ENCODE measurements at regions not wholly inside any gene's neighbourhood (a gene's known extent, or its start where the extent isn't known, plus 50 kb on each side); places are given as distances from the start of the nearest gene placed in this dataset.
"Not testable (repeated sequence)": the region's sequence is repeated elsewhere in the genome, so short reads cannot be mapped to it uniquely, and the experiment has no call there.

DNA sequence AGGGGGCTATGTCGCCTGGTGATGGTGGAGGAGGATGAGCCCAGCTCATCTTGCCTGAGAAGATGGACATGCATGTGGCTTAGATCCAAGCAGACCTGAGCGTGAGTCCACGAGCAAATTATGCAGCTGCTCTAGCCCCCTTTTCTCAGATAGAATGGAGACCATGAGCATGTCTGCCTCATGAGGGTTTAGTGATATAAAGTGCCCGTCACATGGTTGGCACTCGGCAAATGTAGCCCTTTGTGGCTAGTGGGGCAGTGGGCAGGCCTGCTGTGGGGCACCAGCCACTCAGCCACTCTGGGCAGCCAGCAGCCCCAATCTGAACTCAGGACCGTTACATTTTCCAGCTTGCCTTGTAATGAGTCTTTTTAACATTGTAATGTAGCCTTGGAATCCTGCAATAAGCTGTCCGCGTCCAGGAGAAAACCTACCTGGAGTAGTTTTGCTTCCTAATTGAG lies 92.1 kb upstream of the HS6ST1 start:
- intact Hi-C loops (cut with DNase I): no loop called here
- DNase-seq (no peak), ATAC-seq (ENCODE audit: poor library complexity) (no peak)

DNA sequence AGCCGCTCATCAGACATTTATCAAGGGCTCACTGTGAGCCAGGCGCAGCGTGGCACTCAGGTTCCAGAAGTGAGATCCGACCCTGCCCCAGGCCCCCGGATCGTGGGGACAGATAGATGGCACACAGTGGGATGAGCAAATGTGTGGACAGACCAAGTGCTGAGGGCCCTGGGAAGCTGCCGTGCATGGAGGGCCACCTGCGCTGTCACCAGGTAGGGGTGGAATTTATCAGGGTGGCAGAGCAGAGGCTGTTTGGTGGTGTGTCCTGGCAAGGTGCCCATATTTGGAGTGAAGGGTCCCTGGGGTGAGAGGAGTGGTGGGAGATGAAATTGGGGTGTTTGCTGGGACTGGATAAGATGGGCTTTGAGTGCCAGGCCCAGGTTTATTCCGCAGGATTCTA lies 92.8 kb upstream of the HS6ST1 start:
- ATAC-seq (ENCODE audit: poor library complexity) (no peak), DNase-seq (no peak)
- intact Hi-C loops (cut with DNase I): no loop called here

DNA sequence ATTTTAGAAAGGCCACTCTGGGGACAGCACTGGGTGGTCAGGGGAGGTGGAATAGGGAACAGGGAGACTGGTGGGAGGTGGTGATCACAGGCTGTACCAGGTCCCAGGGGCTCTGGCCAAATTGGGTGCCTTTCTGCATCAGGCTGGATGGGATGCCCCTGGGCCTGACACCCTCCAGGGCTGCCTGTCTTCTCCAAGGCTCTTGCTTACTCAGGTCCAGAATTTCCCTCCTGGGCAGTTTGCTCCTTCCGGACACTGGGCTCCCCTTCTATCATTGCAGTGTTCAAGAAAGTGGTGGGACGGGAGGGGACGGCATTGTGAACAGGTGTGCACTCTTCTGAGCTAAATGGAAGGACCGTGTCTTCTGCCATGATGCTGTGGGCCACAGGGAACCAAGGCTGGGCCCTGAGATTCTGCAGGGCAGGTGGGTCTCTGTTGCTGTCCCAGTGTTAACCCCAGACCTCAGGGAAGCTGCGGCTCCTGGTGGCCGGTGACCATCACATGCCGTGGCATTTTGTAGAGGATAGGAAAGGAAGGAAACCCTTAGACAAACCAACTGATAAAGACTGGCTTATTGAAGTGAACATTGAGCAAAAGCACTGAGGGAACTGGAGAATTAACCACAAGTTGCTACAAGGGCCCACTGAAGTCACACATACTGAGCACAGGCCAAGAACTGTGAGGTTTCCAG lies 93.7 kb upstream of the HS6ST1 start:
- ATAC-seq (ENCODE audit: poor library complexity) (no peak), DNase-seq (no peak)
- intact Hi-C loops (cut with DNase I): no loop called here

DNA sequence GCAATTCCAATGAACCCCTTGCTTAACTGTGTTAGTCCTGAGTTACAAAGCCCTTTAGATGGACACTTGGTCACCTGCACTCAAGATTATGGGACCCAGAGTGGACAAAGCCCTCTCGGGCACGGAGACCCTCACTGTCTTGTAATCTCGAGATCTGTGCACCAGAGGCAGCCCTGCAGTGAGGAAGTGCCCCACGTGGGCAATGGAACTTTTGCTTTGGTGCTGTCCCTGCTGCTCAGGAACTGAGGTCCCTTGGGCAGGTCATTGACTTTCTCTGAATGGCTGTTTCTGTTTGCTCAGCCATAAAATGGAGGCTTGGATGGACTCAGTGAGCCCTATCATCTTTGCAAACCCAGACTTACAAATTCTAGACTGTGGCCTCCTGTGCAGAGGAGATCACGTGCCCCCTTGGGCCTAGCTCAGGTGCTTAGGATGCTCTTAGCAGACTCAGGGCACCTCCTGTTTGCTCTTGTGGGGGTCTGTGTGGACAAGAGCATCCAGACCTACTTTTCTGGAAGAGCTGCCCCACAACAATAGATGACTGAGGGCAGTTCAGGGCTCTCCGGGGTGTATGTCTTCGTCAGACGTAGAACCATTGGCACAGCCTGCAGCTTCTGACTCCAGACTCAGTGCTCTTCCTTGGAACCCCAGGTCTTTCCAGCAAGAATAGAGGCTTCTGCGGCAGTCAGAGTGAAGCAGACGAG lies 94.5 kb upstream of the HS6ST1 start:
- ATAC-seq (ENCODE audit: poor library complexity) (no peak), DNase-seq (no peak)
- intact Hi-C loops (cut with DNase I): no loop called here

DNA sequence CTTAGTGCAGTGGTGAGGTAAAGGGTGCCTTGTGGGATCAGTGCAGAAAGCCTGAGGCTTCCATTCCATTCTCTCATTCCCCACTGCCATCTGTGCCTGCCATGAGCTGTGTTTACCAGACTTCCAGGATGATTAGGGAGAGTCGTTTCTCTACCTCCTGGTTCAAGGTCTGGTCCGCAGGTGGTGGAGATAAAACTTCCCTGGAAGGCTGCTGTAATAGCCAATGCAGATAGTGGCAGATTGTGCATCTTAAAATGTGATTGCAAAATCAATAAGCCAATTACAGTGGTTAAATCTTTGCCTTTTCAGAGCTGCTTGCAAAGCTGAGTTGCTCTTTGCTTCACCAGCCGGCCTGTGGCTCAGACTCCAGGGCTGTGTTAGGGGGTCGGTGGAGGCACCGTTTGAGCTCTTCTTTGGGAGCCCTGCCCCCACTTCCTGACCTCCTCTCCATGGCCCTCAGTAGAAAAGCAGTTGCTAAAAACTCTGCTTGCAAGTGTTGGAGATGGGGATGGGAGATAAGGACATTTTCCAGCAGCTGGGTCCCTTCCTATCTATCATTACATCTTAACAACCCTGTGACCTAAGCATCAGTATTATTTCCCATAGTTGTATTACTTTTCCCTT lies 95.2 kb upstream of the HS6ST1 start:
- no peak for DNase-seq
- ATAC-seq (ENCODE audit: poor library complexity): no peak
- intact Hi-C loops (cut with DNase I): no loop called here

DNA sequence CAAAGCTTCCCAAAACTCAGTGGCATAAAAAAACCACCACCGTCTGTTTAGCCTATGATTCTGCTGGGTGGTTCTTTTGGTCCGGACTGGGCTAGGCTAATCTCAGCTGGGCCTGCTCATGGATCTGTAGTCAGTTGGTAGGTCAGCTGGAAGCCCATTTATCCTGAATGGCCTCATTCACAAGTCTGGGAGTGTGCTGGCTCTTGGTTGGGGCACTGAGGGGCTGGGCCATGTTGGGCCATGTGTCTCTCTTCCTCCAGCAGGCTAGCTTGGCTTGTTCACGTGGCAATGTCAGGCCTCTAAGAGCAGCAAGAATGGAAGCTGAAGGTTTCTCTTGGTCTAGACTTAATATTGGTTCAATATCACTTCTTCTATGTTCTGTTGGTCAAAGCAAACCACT lies 95.7 kb upstream of the HS6ST1 start:
- no peak for ATAC-seq (ENCODE audit: poor library complexity)
- intact Hi-C loops (cut with DNase I): no loop called here
- DNase-seq: no peak

DNA sequence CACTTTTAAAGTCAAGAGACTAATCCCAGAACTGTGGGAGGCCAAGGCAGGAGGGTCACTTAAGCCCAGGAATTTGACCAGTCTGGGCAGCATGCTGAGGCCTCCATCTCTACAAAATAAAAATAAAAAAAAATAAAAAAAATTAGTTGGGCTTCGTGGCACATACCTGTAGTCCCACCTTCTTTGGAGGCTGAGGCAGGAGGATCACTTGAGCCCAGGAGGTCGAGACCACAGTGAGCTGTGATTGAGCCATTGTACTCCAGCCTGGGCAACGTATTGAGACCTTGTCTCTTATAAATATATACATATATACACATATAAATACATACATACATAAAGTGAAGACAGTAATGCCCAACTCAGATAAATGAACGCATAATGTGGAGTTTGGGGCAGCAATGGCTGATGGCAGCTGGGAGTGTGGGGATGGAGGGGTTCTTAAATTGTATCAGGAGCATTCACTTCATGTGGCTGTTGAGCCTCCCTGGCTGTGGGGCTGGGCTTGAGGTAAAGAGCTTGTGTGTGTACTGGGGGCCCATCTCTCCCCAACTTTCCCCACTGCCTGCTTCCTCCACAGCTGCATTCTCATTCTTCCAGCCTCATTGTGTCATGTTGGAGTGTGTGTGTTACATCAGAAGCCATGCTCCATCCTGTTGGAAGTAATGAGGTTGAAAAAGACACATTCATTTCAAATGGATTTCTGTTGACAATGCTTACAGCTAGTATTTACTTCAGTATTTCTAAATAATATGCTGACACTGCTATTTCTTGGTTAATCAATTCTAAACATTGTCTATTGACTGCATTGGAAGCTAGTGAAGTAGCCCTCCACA lies 96.5 kb upstream of the HS6ST1 start:
- ATAC-seq (ENCODE audit: poor library complexity): no peak
- intact Hi-C loops (cut with DNase I): no loop called here
- no peak for DNase-seq

DNA sequence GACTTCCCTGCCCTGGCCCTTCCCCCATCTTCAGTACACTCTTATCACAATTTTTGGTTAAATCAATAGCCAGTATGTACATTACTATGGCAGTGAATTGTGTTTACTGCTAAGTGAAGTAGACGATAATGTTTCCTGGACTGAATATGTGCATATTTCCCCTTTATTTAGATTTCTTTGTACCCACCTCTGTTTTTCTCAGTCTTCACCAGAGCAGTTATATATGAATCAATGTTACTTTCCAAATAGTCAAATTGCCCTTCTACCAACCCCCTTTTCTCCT lies 97.1 kb upstream of the HS6ST1 start:
- ATAC-seq (ENCODE audit: poor library complexity) (no peak), DNase-seq (no peak)
- intact Hi-C loops (cut with DNase I): no loop called here

DNA sequence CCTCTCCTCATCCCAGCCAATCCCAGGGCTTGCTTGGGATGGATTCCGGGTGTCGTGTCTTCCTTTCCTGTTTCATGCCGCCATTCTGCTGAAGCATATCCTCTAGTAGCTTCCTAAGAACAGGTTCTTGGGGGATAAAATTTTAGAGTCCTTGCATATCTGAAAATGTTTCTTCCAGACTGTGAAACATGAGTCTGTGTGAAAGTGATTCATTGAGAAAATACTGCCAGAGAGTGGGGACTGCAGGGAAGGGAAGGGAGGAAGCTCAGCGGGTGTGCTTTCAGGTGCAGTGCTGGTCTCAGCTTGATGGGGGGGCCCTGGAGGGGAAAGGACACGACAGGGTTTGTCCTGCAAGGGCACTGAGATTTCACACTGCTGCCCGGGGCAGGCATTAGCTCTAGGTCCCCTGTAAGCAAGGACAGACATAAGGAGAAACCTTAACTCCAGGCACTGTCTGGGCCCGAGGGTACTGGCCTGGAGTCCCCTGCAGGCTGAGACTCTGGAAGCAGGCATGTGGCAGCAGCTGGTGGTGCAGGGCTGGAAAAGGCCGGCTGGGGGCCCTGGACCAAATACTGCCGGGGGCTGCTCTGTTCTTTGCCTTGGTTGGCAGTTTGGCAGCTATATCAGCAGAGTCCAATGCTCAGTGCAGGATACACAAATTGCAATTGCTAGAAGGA lies 97.6 kb upstream of the HS6ST1 start:
- ATAC-seq (ENCODE audit: poor library complexity): no peak
- no peak for DNase-seq
- intact Hi-C loops (cut with DNase I): no loop called here

DNA sequence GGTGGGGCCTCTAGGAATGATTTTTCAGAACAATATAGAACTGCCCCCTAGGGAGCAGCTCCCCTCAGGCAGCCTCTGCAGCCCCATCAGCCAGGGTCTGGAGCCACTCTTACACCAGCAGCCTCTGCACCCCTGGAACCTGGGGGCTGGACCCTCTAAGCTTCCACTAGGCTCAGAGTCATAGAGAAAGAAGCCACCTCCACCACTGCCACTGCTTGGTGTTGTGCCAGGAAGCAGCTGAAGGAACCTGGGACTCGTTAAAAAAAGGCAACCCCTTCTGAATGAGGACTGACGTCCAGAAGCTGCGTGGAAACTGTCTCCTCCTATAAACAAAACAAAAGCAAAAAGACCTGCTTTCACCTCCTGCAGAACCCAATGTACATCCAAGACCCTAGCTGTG lies 98.1 kb upstream of the HS6ST1 start:
- intact Hi-C loops (cut with DNase I): no loop called here
- ATAC-seq (ENCODE audit: poor library complexity): no peak
- no peak for DNase-seq

DNA sequence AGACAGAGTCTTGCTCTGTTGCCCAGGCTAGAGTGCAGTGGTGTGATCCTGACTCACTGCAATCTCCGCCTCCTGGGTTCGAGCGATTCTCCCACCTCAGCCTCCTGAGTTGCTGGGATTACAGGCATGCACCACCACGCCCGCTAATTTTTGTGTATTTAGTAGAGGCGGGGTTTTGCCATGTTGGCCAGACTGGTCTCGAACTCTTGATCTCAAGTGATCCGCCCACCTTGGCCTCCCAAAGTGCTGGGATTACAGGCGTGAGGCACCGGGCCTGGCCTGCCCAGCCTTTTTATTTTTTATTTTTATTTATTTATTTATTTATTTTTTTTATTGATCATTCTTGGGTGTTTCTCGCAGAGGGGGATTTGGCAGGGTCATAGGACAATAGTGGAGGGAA lies 98.6 kb upstream of the HS6ST1 start:
- DNase-seq; intact Hi-C loops (cut with DNase I); ATAC-seq (ENCODE audit: poor library complexity): not testable (repeated sequence)

DNA sequence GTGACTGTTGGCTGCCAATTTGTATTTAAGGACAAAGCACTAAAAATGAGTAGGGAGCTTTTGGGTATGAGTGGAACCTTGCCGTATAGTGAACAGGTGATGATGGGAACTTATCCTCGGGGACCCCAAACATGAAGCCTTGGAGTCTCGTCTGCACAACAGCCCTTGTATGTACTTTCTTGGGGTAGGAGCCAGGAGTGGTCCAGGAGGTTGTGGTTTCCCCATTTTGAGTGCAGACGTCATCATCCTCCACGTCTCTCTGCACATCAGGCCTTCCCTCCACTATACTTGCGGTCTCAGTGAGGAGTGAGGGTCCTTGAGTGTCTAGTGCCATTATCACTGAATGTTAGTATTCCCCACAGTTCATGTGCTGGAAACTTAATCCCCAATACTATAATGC lies 101.5 kb upstream of the HS6ST1 start:
- intact Hi-C loops (cut with DNase I): no loop called here
- no peak for DNase-seq
- no peak for ATAC-seq (ENCODE audit: poor library complexity)

DNA sequence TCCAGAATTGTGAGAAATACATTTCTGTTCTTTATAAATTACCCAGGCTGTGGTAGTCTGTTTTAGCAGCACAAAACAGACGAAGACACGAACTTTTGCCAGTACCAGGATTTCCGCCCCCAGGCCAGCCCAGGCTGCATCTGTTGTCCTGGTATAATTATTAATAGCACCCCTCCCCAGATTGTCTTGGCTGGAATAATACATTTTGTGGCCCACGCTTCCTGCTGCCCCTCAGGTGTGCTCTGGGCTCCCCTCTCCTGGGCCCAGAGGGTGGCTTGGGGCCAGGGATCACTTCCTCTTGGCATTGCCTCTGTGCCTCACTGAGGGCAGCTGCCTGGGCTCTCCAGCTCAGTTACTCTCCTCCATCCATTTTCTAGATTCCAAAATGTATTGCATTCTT lies 102.1 kb upstream of the HS6ST1 start:
- DNase-seq: no peak
- intact Hi-C loops (cut with DNase I): no loop called here

DNA sequence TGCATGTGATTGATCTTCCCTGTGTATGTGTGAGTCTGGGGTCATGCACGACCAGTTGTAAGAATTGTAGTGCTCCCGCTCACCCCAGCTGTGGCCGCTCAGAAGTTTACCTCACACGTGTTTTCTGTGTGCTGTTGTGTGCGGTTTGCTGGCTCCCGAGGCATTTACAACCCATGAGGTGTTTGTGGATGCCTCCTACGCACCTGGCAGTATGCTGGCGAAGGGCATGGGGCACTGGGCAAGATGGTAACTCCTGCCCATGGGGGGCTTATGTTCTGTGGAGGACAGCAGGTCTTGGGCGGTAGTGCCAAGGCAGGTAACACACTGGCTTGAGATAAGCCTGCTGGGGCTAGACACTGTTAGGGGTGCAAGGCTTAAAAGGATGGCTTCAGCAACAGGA lies 102.6 kb upstream of the HS6ST1 start:
- DNase-seq: no peak
- intact Hi-C loops (cut with DNase I): no loop called here
- ATAC-seq (ENCODE audit: poor library complexity): no peak

More for the DNA sequence above, 102.1 kb upstream of the HS6ST1 start:
- no peak for ATAC-seq (ENCODE audit: poor library complexity)

DNA sequence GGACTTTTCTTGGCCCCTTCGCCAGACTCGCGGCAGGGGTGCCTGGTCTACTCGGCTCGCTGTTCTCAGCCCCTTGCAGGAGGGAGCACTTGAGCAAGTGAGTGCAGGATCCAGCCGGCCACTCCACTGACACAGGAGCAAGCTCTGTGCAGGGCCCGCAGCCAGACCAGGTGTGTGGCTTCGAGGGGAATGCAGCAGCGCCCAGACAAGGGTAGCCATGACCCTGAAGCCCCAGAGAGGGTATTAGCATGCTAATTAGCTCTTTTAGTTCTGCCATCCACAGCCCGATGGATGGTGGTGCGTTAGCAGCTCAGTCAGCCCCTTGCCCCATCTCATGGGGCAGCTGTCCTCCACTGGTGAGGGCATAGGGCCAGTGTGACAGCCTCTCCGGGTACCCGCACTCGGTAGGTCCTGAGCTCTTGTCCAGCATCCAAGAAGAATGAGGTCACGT lies 103.2 kb upstream of the HS6ST1 start:
- DNase-seq (no peak), ATAC-seq (ENCODE audit: poor library complexity) (no peak)
- intact Hi-C loops (cut with DNase I): no loop called here

DNA sequence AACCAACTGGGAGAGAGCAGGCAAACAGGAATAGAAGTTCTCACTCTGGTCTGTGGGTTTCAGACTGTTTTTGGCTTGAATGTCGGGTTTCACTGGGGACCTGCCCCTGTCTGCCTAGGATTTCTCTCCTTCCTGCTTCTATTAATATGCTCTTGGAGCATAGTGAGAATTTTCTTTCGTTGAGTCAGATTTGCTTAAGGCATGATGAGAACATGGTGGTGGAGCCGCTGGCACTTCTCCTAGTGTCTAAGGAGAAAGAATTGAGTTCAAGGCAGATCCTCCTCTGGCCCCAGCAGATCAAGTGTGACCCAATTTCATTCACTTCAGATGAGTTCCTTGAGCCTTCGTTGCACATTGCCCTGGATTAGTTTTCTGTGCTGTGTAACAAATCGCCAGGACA lies 103.9 kb upstream of the HS6ST1 start:
- DNase-seq (no peak), ATAC-seq (ENCODE audit: poor library complexity) (no peak)
- intact Hi-C loops (cut with DNase I): no loop called here

DNA sequence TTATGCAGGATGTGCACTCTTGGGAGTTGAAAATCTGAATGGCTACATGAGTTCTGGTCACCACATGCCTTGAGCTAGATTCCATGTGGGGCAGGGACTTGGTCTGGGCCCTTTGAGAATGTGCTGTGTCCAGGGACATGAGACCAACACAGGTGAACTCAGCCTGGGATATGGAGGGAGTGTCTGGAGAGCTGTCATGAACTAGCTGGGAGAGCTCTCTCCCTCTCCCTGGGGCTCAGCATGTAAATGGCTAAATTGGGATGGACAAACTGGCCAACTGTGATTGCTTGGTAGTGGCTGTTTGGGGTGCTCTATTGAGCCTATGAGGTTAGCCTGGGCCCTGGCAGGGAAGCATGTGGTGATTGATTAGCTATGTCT lies 105.1 kb upstream of the HS6ST1 start:
- DNase-seq: no peak
- no peak for ATAC-seq (ENCODE audit: poor library complexity)

DNA sequence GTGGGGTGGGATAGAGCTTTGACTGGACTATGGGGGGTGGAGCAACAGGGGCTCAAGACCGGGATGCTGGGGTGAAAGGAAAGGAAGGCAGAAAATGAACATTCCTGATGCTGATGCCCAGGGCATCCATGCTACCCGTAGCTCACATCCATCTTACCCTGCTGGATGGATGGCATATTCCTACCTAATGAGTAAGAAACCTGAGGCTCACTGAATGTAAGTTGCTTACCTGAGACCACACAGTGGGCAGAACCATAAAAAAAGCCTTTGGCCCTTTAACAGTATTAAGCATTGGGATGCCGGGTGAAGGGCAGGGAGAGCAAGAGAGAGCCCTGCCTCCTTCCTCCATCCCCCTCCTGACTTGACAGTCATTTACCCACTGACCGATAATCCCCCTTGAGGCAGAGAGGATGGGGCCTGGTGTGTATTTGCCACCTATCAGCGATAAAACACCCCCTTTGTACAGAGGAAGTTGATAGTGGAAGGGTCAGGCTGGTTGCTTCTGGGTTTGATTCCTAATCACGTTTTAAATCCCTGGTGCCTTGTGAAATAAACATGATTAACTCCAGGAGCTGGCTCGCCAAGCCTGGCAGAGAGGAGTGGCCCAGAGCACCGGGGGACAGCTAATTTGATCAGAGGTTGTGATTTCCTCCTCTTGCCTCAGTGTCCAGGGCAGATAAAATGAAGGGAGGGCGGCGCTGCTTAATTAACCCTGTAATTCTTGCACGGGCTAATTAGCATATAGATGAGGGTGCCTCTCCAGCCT lies 105.9 kb upstream of the HS6ST1 start:
- no peak for ATAC-seq (ENCODE audit: poor library complexity)
- intact Hi-C loops (cut with DNase I): no loop called here
- DNase-seq: no peak

More for the DNA sequence above, 105.1 kb upstream of the HS6ST1 start:
- intact Hi-C loops (cut with DNase I): no loop called here
